HFFc6 (cell line): ENCODE measurements at regions not wholly inside any gene's neighbourhood (a gene's known extent, or its start where the extent isn't known, plus 50 kb on each side); places are given as distances from the start of the nearest gene placed in this dataset.

ENCODE experiments used
- DNase-seq: peaks from one replicate; pipeline ENCODE4 v3.0.0-alpha.2; 2018
- H3K27ac Mint-ChIP-seq: 2 replicates; pipeline ENCODE4 v1.8.0; 2020; ENCODE audit warnings: mild to moderate bottlenecking, mixed read lengths
- H3K27me3 Mint-ChIP-seq: 2 replicates; pipeline ENCODE4 v1.8.0; 2021; ENCODE audit warnings: mild to moderate bottlenecking, moderate library complexity, mixed read lengths; ENCODE audit not compliant: insufficient read depth
- H3K36me3 Mint-ChIP-seq: 2 replicates; pipeline ENCODE4 v1.8.0; 2021; ENCODE audit warnings: low read depth, mixed read lengths
- H3K4me1 Mint-ChIP-seq: 2 replicates; pipeline ENCODE4 v1.8.0; 2020; ENCODE audit warnings: low read depth, mixed read lengths
- H3K4me3 Mint-ChIP-seq: 2 replicates; pipeline ENCODE4 v1.8.0; 2020; ENCODE audit warnings: mild to moderate bottlenecking, moderate library complexity, mixed read lengths
- H3K9me3 Mint-ChIP-seq: 2 replicates; pipeline ENCODE4 v1.8.0; 2020; ENCODE audit warnings: mild to moderate bottlenecking, mixed read lengths
- TF ChIP-seq, protein P1 (sequence below): fragments of 200-600 bp; sonication (generic); IDR thresholded peaks from 2 replicates; pipeline ENCODE4 v1.5.0; 2021; ENCODE audit warnings: antibody characterized with exemption, mild to moderate bottlenecking

GRCh38 chr9:89902450-89903140, 297.8 kb downstream of the GADD45G start:
- no peaks in the 10 kb centered on the region for H3K27me3 Mint-ChIP-seq
- H3K4me3 Mint-ChIP-seq, result no peak overlapping the region
- H3K36me3 Mint-ChIP-seq, result no peaks in the 10 kb centered on the region
- TF ChIP-seq, protein P1, sequence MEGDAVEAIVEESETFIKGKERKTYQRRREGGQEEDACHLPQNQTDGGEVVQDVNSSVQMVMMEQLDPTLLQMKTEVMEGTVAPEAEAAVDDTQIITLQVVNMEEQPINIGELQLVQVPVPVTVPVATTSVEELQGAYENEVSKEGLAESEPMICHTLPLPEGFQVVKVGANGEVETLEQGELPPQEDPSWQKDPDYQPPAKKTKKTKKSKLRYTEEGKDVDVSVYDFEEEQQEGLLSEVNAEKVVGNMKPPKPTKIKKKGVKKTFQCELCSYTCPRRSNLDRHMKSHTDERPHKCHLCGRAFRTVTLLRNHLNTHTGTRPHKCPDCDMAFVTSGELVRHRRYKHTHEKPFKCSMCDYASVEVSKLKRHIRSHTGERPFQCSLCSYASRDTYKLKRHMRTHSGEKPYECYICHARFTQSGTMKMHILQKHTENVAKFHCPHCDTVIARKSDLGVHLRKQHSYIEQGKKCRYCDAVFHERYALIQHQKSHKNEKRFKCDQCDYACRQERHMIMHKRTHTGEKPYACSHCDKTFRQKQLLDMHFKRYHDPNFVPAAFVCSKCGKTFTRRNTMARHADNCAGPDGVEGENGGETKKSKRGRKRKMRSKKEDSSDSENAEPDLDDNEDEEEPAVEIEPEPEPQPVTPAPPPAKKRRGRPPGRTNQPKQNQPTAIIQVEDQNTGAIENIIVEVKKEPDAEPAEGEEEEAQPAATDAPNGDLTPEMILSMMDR, result no peak
- no peak overlapping the region for H3K27ac Mint-ChIP-seq
- H3K9me3 Mint-ChIP-seq, result peaks cover 29% of the 10 kb centered on the region
- no peak for DNase-seq
- H3K4me1 Mint-ChIP-seq, result no peaks in the 10 kb centered on the region

GRCh38 chr9:89903141-89903475, 298.3 kb downstream of the GADD45G start:
- H3K27me3 Mint-ChIP-seq, result no peaks in the 10 kb centered on the region
- H3K27ac Mint-ChIP-seq, result no peak overlapping the region
- H3K4me3 Mint-ChIP-seq, result no peak overlapping the region
- no peak for DNase-seq
- TF ChIP-seq, protein P1, result no peak
- no peaks in the 10 kb centered on the region for H3K36me3 Mint-ChIP-seq
- peaks cover 29% of the 10 kb centered on the region for H3K9me3 Mint-ChIP-seq
- no peaks in the 10 kb centered on the region for H3K4me1 Mint-ChIP-seq

DNA sequence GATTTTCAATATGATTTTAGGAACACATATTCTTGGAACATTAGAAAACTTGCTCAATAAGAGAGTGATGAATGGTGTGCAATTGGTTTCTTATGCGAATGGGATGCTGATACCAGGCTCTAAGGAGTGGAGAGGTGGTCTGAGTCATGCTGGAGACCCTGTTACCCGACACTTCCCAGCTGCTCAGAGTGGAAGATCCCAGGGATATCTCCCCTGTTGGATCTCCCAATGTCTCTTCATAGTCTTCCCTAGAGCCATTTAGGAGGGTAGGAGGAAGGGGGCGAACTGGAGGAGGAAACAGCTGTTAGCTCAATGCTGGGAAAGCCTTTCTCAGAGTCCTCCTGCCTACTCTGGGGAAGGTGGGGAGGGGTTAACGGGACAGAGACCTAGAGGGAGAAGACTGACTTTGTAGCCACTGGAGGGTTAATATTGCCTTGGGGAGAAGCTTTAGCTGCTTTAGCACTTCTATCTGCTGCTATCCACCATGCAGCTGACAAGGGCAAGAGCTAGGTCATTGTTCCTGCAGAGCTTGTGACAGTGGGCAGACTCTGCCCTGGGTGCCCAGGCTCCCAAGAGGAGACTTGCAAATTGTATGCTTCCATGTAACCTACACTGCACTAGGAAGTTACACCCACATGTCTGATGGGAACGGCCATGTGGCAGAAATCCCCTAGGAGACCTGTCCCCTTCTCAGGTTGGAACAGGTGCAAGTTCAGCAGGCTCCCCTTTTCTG, 301.0 kb downstream of the GADD45G start:
- DNase-seq, result no peak
- Mint-ChIP-seq H3K9me3 (peaks cover 26% of the 10 kb centered on the region), H3K4me1 (no peaks in the 10 kb centered on the region), H3K27ac (no peak overlapping the region), H3K27me3 (no peaks in the 10 kb centered on the region), H3K4me3 (no peak overlapping the region), H3K36me3 (no peaks in the 10 kb centered on the region; the same call in 1 of the 2 replicates)
- TF ChIP-seq, protein P1, result no peak

DNA sequence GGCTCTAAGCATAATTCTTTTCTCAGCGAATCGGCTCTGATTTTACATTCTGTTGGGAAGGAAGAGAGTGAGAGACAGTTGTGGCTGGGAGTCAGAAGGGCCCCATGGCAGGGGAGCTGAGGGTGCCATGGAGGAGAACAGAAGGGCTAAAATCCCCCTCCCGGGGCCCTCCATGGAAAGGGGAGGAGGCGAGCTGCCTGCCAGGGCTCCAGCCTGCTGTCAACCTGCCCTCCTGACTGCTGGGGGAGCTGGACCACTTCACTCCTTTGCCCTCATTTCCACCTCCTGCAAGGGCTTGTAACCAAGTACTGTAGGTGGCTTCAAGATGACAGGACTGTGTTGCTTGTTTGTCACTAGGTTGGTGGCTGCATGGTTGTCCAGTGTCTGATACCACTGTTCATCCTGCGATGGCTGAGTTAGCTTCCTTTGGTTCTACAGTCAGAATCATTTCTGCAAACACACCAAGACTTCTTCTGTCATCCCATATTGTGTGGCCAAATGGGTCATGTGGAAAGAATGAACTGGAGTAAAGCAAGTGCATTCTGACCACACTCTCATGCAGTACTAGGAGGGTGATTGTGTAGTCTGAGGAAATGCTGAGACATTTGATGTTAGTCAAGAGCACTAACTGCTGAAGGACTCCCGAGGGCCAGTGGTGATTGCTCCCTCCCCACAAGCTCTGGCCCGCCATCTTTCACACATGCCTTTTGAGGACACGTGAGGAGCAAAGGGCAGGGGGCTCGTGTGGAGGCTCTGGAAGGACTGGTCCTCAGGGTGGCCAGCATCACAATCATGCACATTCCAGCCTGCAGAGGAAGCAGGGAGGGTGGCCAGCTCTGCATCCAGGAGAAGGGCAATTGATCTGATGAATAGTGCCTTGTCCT, 307.2 kb downstream of the GADD45G start:
- H3K27me3 Mint-ChIP-seq, result no peaks in the 10 kb centered on the region
- H3K9me3 Mint-ChIP-seq, result peaks cover 27% of the 10 kb centered on the region
- no peak for DNase-seq
- no peaks in the 10 kb centered on the region; the same call in 1 of the 2 replicates for H3K36me3 Mint-ChIP-seq
- TF ChIP-seq, protein P1, result no peak
- H3K27ac Mint-ChIP-seq, result no peak overlapping the region
- no peaks in the 10 kb centered on the region for H3K4me1 Mint-ChIP-seq
- H3K4me3 Mint-ChIP-seq, result no peak overlapping the region

DNA sequence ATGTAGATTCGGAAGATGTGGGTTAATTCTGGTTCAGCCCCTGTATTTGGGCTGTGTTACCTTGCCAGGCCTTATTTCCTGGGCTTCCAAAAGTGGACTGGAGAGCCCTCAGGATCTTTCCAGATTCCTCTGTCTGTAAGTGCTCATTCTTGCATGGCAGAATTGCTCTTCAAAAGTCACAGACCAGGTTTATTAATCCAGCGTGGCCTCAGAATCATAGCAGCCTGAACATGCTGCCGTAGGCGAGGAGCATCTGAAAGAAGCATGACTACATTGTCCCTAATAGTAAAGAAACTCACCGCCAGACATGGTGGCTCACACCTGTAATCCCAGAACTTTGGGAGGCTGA, 307.8 kb downstream of the GADD45G start:
- no peak for DNase-seq
- H3K4me1 Mint-ChIP-seq, result no peaks in the 10 kb centered on the region
- no peak overlapping the region for H3K27ac Mint-ChIP-seq
- H3K36me3 Mint-ChIP-seq, result no peaks in the 10 kb centered on the region; the same call in 1 of the 2 replicates
- H3K27me3 Mint-ChIP-seq, result no peaks in the 10 kb centered on the region; the same call in 1 of the 2 replicates
- H3K4me3 Mint-ChIP-seq, result no peak overlapping the region
- H3K9me3 Mint-ChIP-seq, result peaks cover 26% of the 10 kb centered on the region
- TF ChIP-seq, protein P1, result no peak
